ENCODE measurements at regions not wholly inside any gene's neighbourhood (a gene's known extent, or its start where the extent isn't known, plus 50 kb on each side); places are given as distances from the start of the nearest gene placed in this dataset.

DNA sequence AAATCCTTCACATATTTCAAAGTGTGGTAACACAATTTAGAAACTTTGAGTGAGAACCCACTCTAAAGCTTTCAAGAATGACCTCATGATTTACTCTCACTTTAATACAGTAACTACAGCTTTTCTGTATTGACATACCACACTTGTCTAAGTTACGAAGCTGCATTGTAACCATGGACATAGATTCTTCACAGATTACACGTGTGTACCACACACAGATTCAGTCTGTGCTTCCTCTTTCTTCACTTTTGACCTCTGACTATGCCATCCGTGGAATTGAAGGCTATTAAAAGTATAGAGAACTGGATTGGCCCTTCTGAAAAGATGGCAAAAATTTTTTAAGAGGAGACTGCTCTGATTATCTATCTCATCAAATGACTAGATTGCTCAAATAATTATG is 172.7 kb downstream of the TANC2 start:
- TF ChIP-seq CTCF (IDR thresholded peaks at IDR 0.05) = no peak
- TF ChIP-seq POLR2A (IDR thresholded peaks at IDR 0.05) = no peak

All from thyroid gland (tissue), 4 donors.